GM21737 (cell line): ENCODE measurements at regions not wholly inside any gene's neighbourhood (a gene's known extent, or its start where the extent isn't known, plus 50 kb on each side); places are given as distances from the start of the nearest gene placed in this dataset.
"Not testable (repeated sequence)": the region's sequence is repeated elsewhere in the genome, so short reads cannot be mapped to it uniquely, and the experiment has no call there.

Experiments used
- ATAC-seq: cut with Tn5 transposase; IDR thresholded peaks from one replicate; pipeline ENCODE4 v1.9.1; 2021; ENCODE audit warnings: mild to moderate bottlenecking, moderate library complexity; ENCODE audit not compliant: unreplicated experiment

- ATAC-seq: no peak
Measured at GRCh38 chr3:159672728-159673688, 315.6 kb upstream of the IL12A start.

- no peak for ATAC-seq
Measured at GRCh38 chr3:159674583-159674982, 314.1 kb upstream of the IL12A start.

- ATAC-seq: no peak
Measured at GRCh38 chr3:159675285-159675684, 313.4 kb upstream of the IL12A start.

GRCh38 chr3:159679900-159680299, 308.7 kb upstream of the IL12A start:
- no peak for ATAC-seq

- not testable (repeated sequence) for ATAC-seq
Measured at GRCh38 chr3:159681717-159682116, 306.9 kb upstream of the IL12A start.

- ATAC-seq: no peak
Measured at GRCh38 chr3:159685801-159686200, 302.8 kb upstream of the IL12A start.

- ATAC-seq: no peak
Measured at GRCh38 chr3:159693226-159693625, 295.4 kb upstream of the IL12A start.

- ATAC-seq: no peak
Measured at GRCh38 chr3:159711560-159712333, 276.9 kb upstream of the IL12A start.

- ATAC-seq: no peak
Measured at GRCh38 chr3:159721324-159721723, 267.3 kb upstream of the IL12A start.

GRCh38 chr3:159723295-159723694, 265.3 kb upstream of the IL12A start:
- ATAC-seq: no peak

- ATAC-seq: no peak
Measured at GRCh38 chr3:159724627-159725026, 264.0 kb upstream of the IL12A start.

GRCh38 chr3:159726231-159726964, 262.2 kb upstream of the IL12A start:
- no peak for ATAC-seq

GRCh38 chr3:159727506-159727905, 261.1 kb upstream of the IL12A start:
- no peak for ATAC-seq

GRCh38 chr3:159731254-159731653, 257.4 kb upstream of the IL12A start:
- no peak for ATAC-seq

- no peak for ATAC-seq
Measured at GRCh38 chr3:159732172-159733111, 256.2 kb upstream of the IL12A start.

GRCh38 chr3:159733194-159733860, 255.3 kb upstream of the IL12A start:
- ATAC-seq: no peak

GRCh38 chr3:159734681-159735080, 254.0 kb upstream of the IL12A start:
- ATAC-seq: no peak

GRCh38 chr3:159739166-159739565, 249.5 kb upstream of the IL12A start:
- ATAC-seq: no peak

- no peak for ATAC-seq
Measured at GRCh38 chr3:159739969-159740368, 248.7 kb upstream of the IL12A start.

GRCh38 chr3:159741281-159741680, 247.4 kb upstream of the IL12A start:
- no peak for ATAC-seq
